ENCODE measurements at regions not wholly inside any gene's neighbourhood (a gene's known extent, or its start where the extent isn't known, plus 50 kb on each side); places are given as distances from the start of the nearest gene placed in this dataset.

DNA sequence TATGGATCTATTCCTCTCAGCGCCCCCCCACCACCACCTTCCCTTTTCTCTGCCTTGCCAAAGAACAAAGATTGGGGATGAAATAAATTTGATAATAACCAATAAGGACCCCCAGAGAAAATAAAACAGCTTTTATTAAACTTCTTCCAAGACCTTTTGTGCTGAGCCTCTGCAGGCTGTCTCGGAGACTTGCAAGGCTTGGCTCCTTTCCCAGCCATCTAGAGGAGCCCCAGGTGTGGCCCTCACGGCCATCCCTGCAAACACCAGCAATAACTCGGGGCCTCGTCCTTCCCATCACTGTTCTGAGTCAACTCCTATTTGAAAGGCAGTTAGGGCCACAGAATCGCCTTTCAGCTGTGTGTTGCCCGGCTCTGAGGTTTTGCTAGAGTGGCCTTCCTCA is 51.2 kb upstream of the LMO1 start:
- TF ChIP-seq YY1 (IDR thresholded peaks at IDR 0.05; ENCODE audit: insufficient read depth, insufficient read length), result no peak
- no peak for TF ChIP-seq ZNF274 (IDR thresholded peaks at IDR 0.05; ENCODE audit: low read depth, low read length)
- no peak for TF ChIP-seq SUZ12 (IDR thresholded peaks at IDR 0.05; ENCODE audit: extremely low read depth, insufficient read depth, insufficient read length)

Data from NT2/D1 (cell line).